Endodermal cell (in vitro differentiated cells): ENCODE measurements at regions not wholly inside any gene's neighbourhood (a gene's known extent, or its start where the extent isn't known, plus 50 kb on each side); places are given as distances from the start of the nearest gene placed in this dataset.

ENCODE experiments used
- DNase-seq: peaks from one replicate; pipeline ENCODE4 v3.0.0-alpha.2; 2017
- H3K27ac ChIP-seq: 2 replicates; pipeline ENCODE4 v1.5.1; 2013; ENCODE audit warnings: mild to moderate bottlenecking, low read depth, low read length, moderate library complexity
- H3K27me3 ChIP-seq: 2 replicates; pipeline ENCODE4 v1.6.1; 2013; ENCODE audit warnings: mild to moderate bottlenecking, low read length, moderate library complexity; ENCODE audit not compliant: insufficient read depth, control insufficient read depth, poor library complexity, severe bottlenecking
- H3K36me3 ChIP-seq: 2 replicates; pipeline ENCODE4 v1.7.0; 2013; ENCODE audit warnings: mild to moderate bottlenecking, low read length, moderate library complexity; ENCODE audit not compliant: control insufficient read depth, insufficient read depth
- H3K4me1 ChIP-seq: one replicate; pipeline ENCODE4 v1.7.0; 2013; ENCODE audit warnings: low read length; ENCODE audit not compliant: control insufficient read depth, insufficient read depth
- H3K4me3 ChIP-seq: 2 replicates; pipeline ENCODE4 v1.5.1; 2013; ENCODE audit warnings: mild to moderate bottlenecking, low read length, moderate library complexity
- H3K9ac ChIP-seq: 2 replicates; pipeline ENCODE4 v1.6.1; 2013; ENCODE audit warnings: mild to moderate bottlenecking, low read length, moderate library complexity; ENCODE audit not compliant: poor library complexity, severe bottlenecking; ENCODE audit errors: extremely low read depth
- H3K9me3 ChIP-seq: 2 replicates; pipeline ENCODE4 v1.6.1; 2013; ENCODE audit warnings: mild to moderate bottlenecking, low read length, moderate library complexity; ENCODE audit not compliant: control insufficient read depth
- H3K27ac Mint-ChIP-seq: 2 replicates; pipeline ENCODE4 v1.8.0; 2020; ENCODE audit warnings: mixed read lengths
- H3K27me3 Mint-ChIP-seq: 2 replicates; pipeline ENCODE4 v1.8.0; 2021; ENCODE audit warnings: mild to moderate bottlenecking, mixed read lengths; ENCODE audit not compliant: insufficient read depth
- H3K36me3 Mint-ChIP-seq: 2 replicates; pipeline ENCODE4 v1.8.0; 2020; ENCODE audit warnings: low read depth, mixed read lengths
- H3K4me1 Mint-ChIP-seq: 2 replicates; pipeline ENCODE4 v1.8.0; 2020; ENCODE audit warnings: mixed read lengths
- H3K4me3 Mint-ChIP-seq: 2 replicates; pipeline ENCODE4 v1.8.0; 2020; ENCODE audit warnings: mild to moderate bottlenecking, moderate library complexity, mixed read lengths
- H3K9me3 Mint-ChIP-seq: 2 replicates; pipeline ENCODE4 v1.8.0; 2020; ENCODE audit warnings: mild to moderate bottlenecking, mixed read lengths
- CTCF ChIP-seq: fragments of 200-600 bp; sonication (generic); conservative IDR thresholded peaks from 2 replicates; pipeline ENCODE4 v1.5.0; 2021; ENCODE audit warnings: antibody characterized with exemption, mild to moderate bottlenecking
- WGBS, 2 experiments: methylation state at CpG; one replicate each; pipeline versions ENCODE4 v1.1.5 to v1.1.7; 2013; ENCODE audit warnings: missing lambda C conversion rate in 2 of 2, mixed read lengths in 1 of 2; ENCODE audit not compliant: insufficient coverage in 1 of 2, insufficient read length in 1 of 2; 5-methylcytosine and 5-hydroxymethylcytosine counted together

DNA sequence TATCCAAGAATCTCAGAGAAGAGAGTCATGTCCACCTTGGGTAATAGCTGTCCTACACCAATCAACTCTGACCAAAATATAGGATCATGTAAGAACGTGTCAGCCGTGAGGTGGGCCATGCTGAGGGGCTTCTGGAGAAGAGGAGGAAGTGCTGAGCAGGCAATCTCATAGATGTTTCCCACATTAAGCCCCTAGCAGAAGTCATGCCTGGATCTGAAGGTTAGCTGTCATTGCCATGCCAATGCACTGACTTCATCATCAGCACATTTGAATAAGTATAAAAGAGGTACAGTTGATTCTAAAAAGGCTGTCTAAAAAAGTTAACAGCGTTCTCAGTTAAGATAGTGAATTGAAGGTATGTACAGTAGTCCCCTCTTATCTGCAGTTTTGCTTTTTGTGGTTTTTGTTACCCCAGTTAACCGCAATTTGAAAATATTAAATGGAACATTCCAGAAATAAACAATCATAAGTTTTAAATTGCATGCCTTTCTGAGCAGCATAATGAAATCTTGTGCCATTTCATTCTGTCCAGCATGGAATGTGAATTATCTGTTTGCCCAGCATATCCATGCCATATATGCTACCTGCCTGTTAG is 67.2 kb upstream of the TMEM17 start:
- H3K4me1 Mint-ChIP-seq = peaks cover 20% of the 10 kb centered on the region
- H3K36me3 Mint-ChIP-seq = no peaks in the 10 kb centered on the region
- peak; percentile 3 for TF ChIP-seq CTCF
- H3K4me1 ChIP-seq = no peaks in the 10 kb centered on the region
- peaks cover 21% of the 10 kb centered on the region for H3K27me3 ChIP-seq
- no peaks in the 10 kb centered on the region for H3K36me3 ChIP-seq
- no peaks in the 10 kb centered on the region for H3K9me3 Mint-ChIP-seq
- H3K27ac ChIP-seq = no peak overlapping the region
- H3K27ac Mint-ChIP-seq = no peak overlapping the region
- H3K27me3 Mint-ChIP-seq = peaks cover 37% of the 10 kb centered on the region
- H3K4me3 Mint-ChIP-seq = no peak overlapping the region
- no peak for DNase-seq
- H3K9me3 ChIP-seq = no peaks in the 10 kb centered on the region
- no peak overlapping the region for H3K9ac ChIP-seq
- WGBS, 2 experiments = 88% methylated on average over 4 of the region's 4 CpGs; no CpG with 5 or more reads in 1 of the 2 experiments
- H3K4me3 ChIP-seq = no peak overlapping the region

DNA sequence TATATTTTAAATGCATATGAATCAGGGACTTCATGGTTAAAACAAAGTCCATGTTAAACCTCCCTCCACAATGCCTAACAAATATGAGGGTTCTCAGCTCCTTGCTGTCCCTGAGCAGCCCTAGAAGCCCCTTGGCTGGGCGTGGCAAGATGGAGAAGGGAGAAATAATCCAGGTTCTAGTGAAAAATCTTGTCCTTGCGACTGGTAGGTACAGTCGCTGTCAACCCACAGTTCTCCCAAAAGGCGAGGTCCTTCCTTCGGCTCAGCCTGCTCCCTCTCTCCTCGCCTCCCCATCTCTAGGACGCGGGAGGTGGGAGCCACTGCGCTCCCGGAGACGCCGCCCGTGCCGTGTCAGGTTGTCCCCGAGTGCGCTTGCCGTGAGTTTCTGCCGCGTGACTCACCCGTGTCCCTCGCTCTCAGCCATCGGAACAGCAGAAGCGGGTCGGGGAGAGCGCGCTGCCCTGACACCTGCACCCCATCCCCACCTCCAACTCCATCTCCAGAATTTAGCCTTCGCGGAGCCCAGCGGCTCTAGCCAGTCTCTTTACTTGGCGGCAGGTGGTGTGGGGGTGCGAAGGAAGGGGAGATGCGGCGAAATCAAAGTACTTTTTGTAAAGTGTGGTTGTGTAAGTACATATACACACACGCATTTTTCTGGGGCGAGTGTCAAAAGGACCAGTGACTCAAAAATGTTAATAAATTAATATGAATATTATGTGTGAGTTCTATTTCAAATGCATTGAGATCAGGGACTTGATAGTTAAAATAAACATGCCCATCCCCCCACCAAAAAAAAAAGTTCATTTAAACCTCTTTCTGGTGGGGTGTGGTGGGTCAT is 65.1 kb upstream of the TMEM17 start:
- H3K27ac ChIP-seq = no peak overlapping the region
- peaks cover 37% of the 10 kb centered on the region for H3K27me3 Mint-ChIP-seq
- no peaks in the 10 kb centered on the region for H3K9me3 ChIP-seq
- no peaks in the 10 kb centered on the region for H3K9me3 Mint-ChIP-seq
- no peak overlapping the region for H3K9ac ChIP-seq
- no peaks in the 10 kb centered on the region for H3K36me3 Mint-ChIP-seq
- peak; percentile 68 for DNase-seq
- no peak for TF ChIP-seq CTCF
- H3K4me1 Mint-ChIP-seq = peaks cover 20% of the 10 kb centered on the region
- H3K27ac Mint-ChIP-seq = no peak overlapping the region
- H3K4me3 ChIP-seq = no peak overlapping the region
- peaks cover 21% of the 10 kb centered on the region for H3K27me3 ChIP-seq
- peak overlapping the region; percentile 56 for H3K4me3 Mint-ChIP-seq
- H3K36me3 ChIP-seq = no peaks in the 10 kb centered on the region
- no peaks in the 10 kb centered on the region for H3K4me1 ChIP-seq
- 37 to 43% methylated on average over 8 to 34 of the region's 35 CpGs for WGBS, 2 experiments

DNA sequence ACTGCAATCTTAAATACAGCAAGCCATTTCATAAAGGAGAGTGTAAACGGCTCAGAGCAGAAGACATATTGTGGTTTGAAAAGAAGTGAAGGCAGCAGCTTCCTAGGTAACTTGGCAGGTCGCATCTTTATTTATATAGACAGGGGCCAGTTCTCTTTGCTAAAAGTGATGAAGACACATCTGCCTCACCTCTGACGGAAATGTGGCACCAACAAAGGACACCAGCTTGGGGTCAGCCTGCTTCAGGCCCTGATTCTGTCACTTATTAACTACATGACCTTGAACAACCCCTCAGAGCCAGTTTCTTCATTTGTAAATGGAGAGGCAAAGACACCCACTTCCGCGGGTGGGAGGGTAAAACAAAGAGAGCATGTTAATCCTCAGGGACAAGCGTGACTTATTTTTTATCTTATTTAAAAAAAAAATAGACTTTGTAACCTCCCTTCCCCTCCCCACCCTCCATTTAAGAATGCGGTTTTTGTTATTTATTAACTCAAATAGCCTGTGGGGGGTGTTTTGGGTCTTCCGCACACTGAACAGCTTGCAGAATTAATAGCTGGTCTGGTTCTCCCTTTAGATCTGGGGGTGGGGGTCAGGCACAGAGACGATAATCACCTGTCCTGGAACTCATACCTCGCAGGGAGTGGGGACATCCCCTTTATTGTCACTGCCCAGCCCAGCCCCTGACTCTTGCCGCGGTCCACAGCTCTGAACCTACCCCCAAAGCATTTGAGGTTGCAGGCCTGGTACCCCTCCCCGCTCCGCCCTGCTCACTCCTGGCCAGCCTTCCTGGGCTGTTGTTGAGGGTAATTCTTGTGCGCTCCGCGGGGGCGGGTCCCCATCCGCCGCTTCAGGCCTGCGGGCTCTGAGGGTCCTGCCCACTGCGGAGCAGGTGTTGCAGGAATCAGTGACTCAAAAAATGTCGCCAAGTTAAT is 64.2 kb upstream of the TMEM17 start:
- no peaks in the 10 kb centered on the region for H3K9me3 ChIP-seq
- no peak overlapping the region for H3K27ac ChIP-seq
- DNase-seq = peak; percentile 59
- Mint-ChIP-seq H3K4me3 (peak overlapping the region; percentile 56), H3K9me3 (no peaks in the 10 kb centered on the region), H3K36me3 (no peaks in the 10 kb centered on the region), H3K27me3 (peaks cover 37% of the 10 kb centered on the region), H3K4me1 (peaks cover 20% of the 10 kb centered on the region), H3K27ac (no peak overlapping the region)
- no peak for TF ChIP-seq CTCF
- H3K4me3 ChIP-seq = no peak overlapping the region
- no peaks in the 10 kb centered on the region for H3K4me1 ChIP-seq
- peaks cover 21% of the 10 kb centered on the region for H3K27me3 ChIP-seq
- no peak overlapping the region for H3K9ac ChIP-seq
- H3K36me3 ChIP-seq = no peaks in the 10 kb centered on the region
- 59 to 68% methylated on average over 6 to 22 of the region's 23 CpGs for WGBS, 2 experiments
